Neural cell (in vitro differentiated cells): ENCODE measurements at regions not wholly inside any gene's neighbourhood (a gene's known extent, or its start where the extent isn't known, plus 50 kb on each side); places are given as distances from the start of the nearest gene placed in this dataset.

Source experiments
- H2AFZ ChIP-seq: fragments of 200-600, 300-800 bp; sonication (generic), shearing (Covaris generic); 2 replicates; pipeline ENCODE4 v1.6.0; 2014; ENCODE audit warnings: low read depth, mild to moderate bottlenecking, antibody characterized with exemption, low read length, moderate library complexity
- H3F3A ChIP-seq: fragments of 200-600 bp; shearing (Covaris generic); 2 replicates; pipeline ENCODE4 v1.6.1; 2016; ENCODE audit warnings: mild to moderate bottlenecking, moderate library complexity, mixed read lengths, antibody characterized with exemption, low read length; ENCODE audit not compliant: insufficient read depth, poor library complexity, severe bottlenecking
- H3K27ac ChIP-seq: fragments of 200-600, 300-800 bp; sonication (generic), shearing (Covaris generic); 2 replicates; pipeline ENCODE4 v1.5.1; 2014; ENCODE audit warnings: mild to moderate bottlenecking, low read length, moderate library complexity
- H3K27me3 ChIP-seq: fragments of 300-800, 200-600 bp; sonication (generic), shearing (Covaris generic); 2 replicates; pipeline ENCODE4 v1.6.0; 2014; ENCODE audit warnings: mild to moderate bottlenecking, low read depth, low read length, moderate library complexity; ENCODE audit not compliant: insufficient read depth
- H3K36me3 ChIP-seq: fragments of 300-800, 200-600 bp; sonication (generic), shearing (Covaris generic); 2 replicates; pipeline ENCODE4 v1.5.1; 2014; ENCODE audit warnings: mild to moderate bottlenecking, antibody characterized with exemption, low read length, moderate library complexity; ENCODE audit not compliant: insufficient read depth
- H3K4me2 ChIP-seq: fragments of 300-800, 200-600 bp; sonication (generic), shearing (Covaris generic); 2 replicates; pipeline ENCODE4 v1.6.0; 2014; ENCODE audit warnings: mild to moderate bottlenecking, low read length
- H3K4me3 ChIP-seq: fragments of 300-800, 200-600 bp; sonication (generic), shearing (Covaris generic); 2 replicates; pipeline ENCODE4 v1.5.1; 2014; ENCODE audit warnings: mild to moderate bottlenecking, low read length, moderate library complexity
- H3K79me2 ChIP-seq: fragments of 200-600 bp; shearing (Covaris generic); replicated peaks from 2 replicates; pipeline ENCODE4 v1.6.0; 2014; ENCODE audit warnings: mild to moderate bottlenecking, low read length, moderate library complexity; ENCODE audit not compliant: insufficient read depth
- H3K9ac ChIP-seq: fragments of 300-800, 200-600 bp; sonication (generic), shearing (Covaris generic); 2 replicates; pipeline ENCODE4 v1.6.1; 2016; ENCODE audit warnings: mild to moderate bottlenecking, low read length, mixed read lengths
- H3K9me2 ChIP-seq: fragments of 200-600 bp; shearing (Covaris generic); 2 replicates; pipeline ENCODE4 v1.6.1; 2016; ENCODE audit warnings: mild to moderate bottlenecking, low read length, mixed read lengths; ENCODE audit not compliant: insufficient read depth
- H3K9me3 ChIP-seq: fragments of 200-600, 300-800 bp; sonication (generic), shearing (Covaris generic); 2 replicates; pipeline ENCODE4 v1.6.1; 2016; ENCODE audit warnings: mild to moderate bottlenecking, mixed run types, low read length, moderate library complexity, mixed read lengths
- H4K20me1 ChIP-seq: fragments of 200-600 bp; shearing (Covaris generic); 2 replicates; pipeline ENCODE4 v1.6.1; 2016; ENCODE audit warnings: mild to moderate bottlenecking, mixed run types; ENCODE audit not compliant: insufficient read depth
- CTCF ChIP-seq: fragments of 450-650 bp; IDR thresholded peaks from 2 replicates; pipeline ENCODE4 v1.5.1; 2014; ENCODE audit warnings: antibody characterized with exemption, mild to moderate bottlenecking, moderate library complexity; ENCODE audit not compliant: poor library complexity, severe bottlenecking
- EP300 ChIP-seq: fragments of 450-650 bp; conservative IDR thresholded peaks from 2 replicates; pipeline ENCODE4 v1.6.1; 2014; ENCODE audit warnings: antibody characterized with exemption, mild to moderate bottlenecking, moderate library complexity; ENCODE audit not compliant: poor library complexity, severe bottlenecking
- EZH2 ChIP-seq: fragments of 200-600, 300-800 bp; shearing (Covaris generic), sonication (generic); IDR thresholded peaks from 2 replicates; pipeline ENCODE4 v1.6.1; 2014; ENCODE audit warnings: antibody characterized with exemption, low read length, borderline replicate concordance, mild to moderate bottlenecking; ENCODE audit not compliant: insufficient read depth, poor library complexity, severe bottlenecking
- MXI1 ChIP-seq: fragments of 450-650 bp; conservative IDR thresholded peaks from 2 replicates; pipeline ENCODE4 v1.6.1; 2014; ENCODE audit warnings: antibody characterized with exemption, mild to moderate bottlenecking; ENCODE audit not compliant: poor library complexity, severe bottlenecking
- RAD21 ChIP-seq: fragments of 450-650 bp; conservative IDR thresholded peaks from 2 replicates; pipeline ENCODE4 v1.6.1; 2014; ENCODE audit warnings: antibody characterized with exemption, mild to moderate bottlenecking, moderate library complexity
- REST ChIP-seq: IDR thresholded peaks from 2 replicates; pipeline ENCODE4 v1.6.1; 2012; ENCODE audit warnings: borderline replicate concordance
- SMC3 ChIP-seq: fragments of 450-650 bp; conservative IDR thresholded peaks from 2 replicates; pipeline ENCODE4 v1.6.1; 2014; ENCODE audit warnings: antibody characterized with exemption, mild to moderate bottlenecking, moderate library complexity; ENCODE audit not compliant: poor library complexity
- TAF1 ChIP-seq: IDR thresholded peaks from 2 replicates; pipeline ENCODE4 v1.6.1; 2012; ENCODE audit warnings: low read depth

- Histone ChIP-seq H3F3A (no peaks in the 10 kb centered on the region), H3K36me3 (no peaks in the 10 kb centered on the region), H3K4me3 (no peak overlapping the region), H3K4me2 (no peak overlapping the region), H2AFZ (no peak overlapping the region), H3K9me3 (no peaks in the 10 kb centered on the region), H3K9me2 (no peaks in the 10 kb centered on the region), H3K27ac (no peak overlapping the region), H3K79me2 (no peaks in the 10 kb centered on the region), H3K9ac (no peak overlapping the region), H3K27me3 (no peaks in the 10 kb centered on the region), H4K20me1 (no peaks in the 10 kb centered on the region)
- TF ChIP-seq RAD21 (no peak), CTCF (no peak), TAF1 (no peak), MXI1 (no peak), SMC3 (no peak)
These were observed 470.5 kb downstream of the GRXCR1 start for GRCh38 chr4:43362875-43363636.

- H4K20me1 ChIP-seq: no peaks in the 10 kb centered on the region
- no peak overlapping the region for H3K27ac ChIP-seq
- H3K79me2 ChIP-seq: no peaks in the 10 kb centered on the region
- no peak overlapping the region for H3K4me2 ChIP-seq
- no peak for TF ChIP-seq MXI1
- no peak for TF ChIP-seq CTCF
- no peak for TF ChIP-seq EP300
- TF ChIP-seq EZH2: no peak
- no peak for TF ChIP-seq RAD21
- TF ChIP-seq SMC3: no peak
- no peak for TF ChIP-seq REST
- H3F3A ChIP-seq: no peaks in the 10 kb centered on the region
- H3K27me3 ChIP-seq: no peaks in the 10 kb centered on the region
- H3K9ac ChIP-seq: no peak overlapping the region
- no peaks in the 10 kb centered on the region for H3K9me2 ChIP-seq
- H3K36me3 ChIP-seq: no peaks in the 10 kb centered on the region
- no peaks in the 10 kb centered on the region for H3K9me3 ChIP-seq
- no peak overlapping the region for H3K4me3 ChIP-seq
- no peak overlapping the region for H2AFZ ChIP-seq
These were observed 476.6 kb downstream of the GRXCR1 start for GRCh38 chr4:43369036-43369594.
